WTC11 (cell line): ENCODE measurements at regions not wholly inside any gene's neighbourhood (a gene's known extent, or its start where the extent isn't known, plus 50 kb on each side); places are given as distances from the start of the nearest gene placed in this dataset.

Experiments
- ATAC-seq: fragments of 200-7000 bp; cut with Tn5 transposase; 2 replicates; pipeline ENCODE4 v1.10.0; 2021; ENCODE audit warnings: mild to moderate bottlenecking, moderate library complexity
- CTCF ChIA-PET: fragments of 300-600 bp; sonication (Branson Sonifier 250); formaldehyde crosslinking; loops from one replicate; lab custom pipeline; 2021; ENCODE audit warnings: antibody characterized with exemption; lab: Charles Lee
- POLR2A ChIA-PET: fragments of 350-600 bp; sonication (Branson Sonifier 250); formaldehyde crosslinking; loops from one replicate; lab custom pipeline; 2021; ENCODE audit warnings: antibody characterized with exemption; lab: Charles Lee
- DNase-seq: peaks from one replicate; pipeline ENCODE4 v3.0.0; 2021; ENCODE audit warnings: low spot score
- H3K27ac Mint-ChIP-seq: 2 replicates; pipeline ENCODE4 v1.8.0; 2021; ENCODE audit warnings: mixed read lengths
- H3K27me3 Mint-ChIP-seq: 2 replicates; pipeline ENCODE4 v1.8.0; 2021; ENCODE audit warnings: low read depth, mild to moderate bottlenecking, moderate library complexity, mixed read lengths
- H3K36me3 Mint-ChIP-seq: 2 replicates; pipeline ENCODE4 v1.8.0; 2021; ENCODE audit warnings: mixed read lengths
- H3K4me1 Mint-ChIP-seq: 2 replicates; pipeline ENCODE4 v1.8.0; 2022; ENCODE audit warnings: mixed read lengths
- H3K4me3 Mint-ChIP-seq: 2 replicates; pipeline ENCODE4 v1.8.0; 2021; ENCODE audit warnings: mild to moderate bottlenecking, moderate library complexity, mixed read lengths
- H3K9me3 Mint-ChIP-seq: 2 replicates; pipeline ENCODE4 v1.8.0; 2021; ENCODE audit warnings: mixed read lengths
- CREM ChIP-seq: sonication (generic); formaldehyde crosslinking; IDR thresholded peaks from 2 replicates; pipeline ENCODE4 v1.8.1; 2022; ENCODE audit warnings: mild to moderate bottlenecking, missing genetic modification reagents, moderate library complexity
- EMX1 ChIP-seq: fragments of 250-450 bp; sonication (Bioruptor Pico); IDR thresholded peaks from 2 replicates; pipeline ENCODE4 v1.8.0; 2021; ENCODE audit warnings: mild to moderate bottlenecking
- ERG ChIP-seq: fragments of 250-450 bp; sonication (Bioruptor Pico); IDR thresholded peaks from 2 replicates; pipeline ENCODE4 v1.8.0; 2021; ENCODE audit warnings: mild to moderate bottlenecking
- HMGA2 ChIP-seq: fragments of 250-450 bp; sonication (Bioruptor Pico); IDR thresholded peaks from 2 replicates; pipeline ENCODE4 v1.4.0; 2021; ENCODE audit warnings: mild to moderate bottlenecking, moderate library complexity
- IRF1 ChIP-seq: sonication (generic); formaldehyde crosslinking; IDR thresholded peaks from 2 replicates; pipeline ENCODE4 v1.8.0; 2023; ENCODE audit warnings: missing genetic modification reagents
- IRF2 ChIP-seq: sonication (generic); formaldehyde crosslinking; IDR thresholded peaks from 2 replicates; pipeline ENCODE4 v1.8.0; 2022; ENCODE audit warnings: low read depth, missing genetic modification reagents, borderline replicate concordance
- KAT7 ChIP-seq: sonication (generic); formaldehyde crosslinking; IDR thresholded peaks from 2 replicates; pipeline ENCODE4 v1.8.1; 2023; ENCODE audit warnings: missing genetic modification reagents, mild to moderate bottlenecking, borderline replicate concordance
- NFE2L1 ChIP-seq: sonication (generic); formaldehyde crosslinking; IDR thresholded peaks from 2 replicates; pipeline ENCODE4 v1.8.1; 2023; ENCODE audit warnings: missing genetic modification reagents
- NFYB ChIP-seq: sonication (generic); formaldehyde crosslinking; conservative IDR thresholded peaks from 2 replicates; pipeline ENCODE4 v1.8.0; 2022; ENCODE audit warnings: low read depth, missing genetic modification reagents
- NR3C1 ChIP-seq: sonication (generic); formaldehyde crosslinking; conservative IDR thresholded peaks from 2 replicates; pipeline ENCODE4 v1.8.1; 2023; ENCODE audit warnings: low read depth, mild to moderate bottlenecking, missing genetic modification reagents
- ZBTB43 ChIP-seq: sonication (generic); formaldehyde crosslinking; IDR thresholded peaks from 2 replicates; pipeline ENCODE4 v1.8.1; 2023; ENCODE audit warnings: mild to moderate bottlenecking, missing genetic modification reagents
- ZNF263 ChIP-seq: sonication (generic); formaldehyde crosslinking; IDR thresholded peaks from 2 replicates; pipeline ENCODE4 v1.8.1; 2022; ENCODE audit warnings: low read depth, mild to moderate bottlenecking, moderate library complexity, missing genetic modification reagents
- ZNF317 ChIP-seq: sonication (generic); formaldehyde crosslinking; IDR thresholded peaks from 2 replicates; pipeline ENCODE4 v1.8.1; 2023; ENCODE audit warnings: low read depth, mild to moderate bottlenecking, moderate library complexity, missing genetic modification reagents, borderline replicate concordance
- ZNF512 ChIP-seq: sonication (generic); formaldehyde crosslinking; IDR thresholded peaks from 2 replicates; pipeline ENCODE4 v1.8.1; 2022; ENCODE audit warnings: missing genetic modification reagents, borderline replicate concordance
- TF ChIP-seq, protein P1 (sequence below): fragments of 250-450 bp; sonication (Bioruptor Pico); IDR thresholded peaks from 2 replicates; pipeline ENCODE4 v1.9.0; 2021; ENCODE audit warnings: moderate library complexity, mild to moderate bottlenecking, inconsistent platforms, borderline replicate concordance
- TF ChIP-seq, protein P2 (sequence below): sonication (generic); formaldehyde crosslinking; IDR thresholded peaks from 2 replicates; pipeline ENCODE4 v1.8.1; 2022; ENCODE audit warnings: mild to moderate bottlenecking, missing genetic modification reagents, moderate library complexity, borderline replicate concordance
- TF ChIP-seq, protein P3 (sequence below): sonication (generic); formaldehyde crosslinking; IDR thresholded peaks from 2 replicates; pipeline ENCODE4 v1.8.1; 2022; ENCODE audit warnings: mild to moderate bottlenecking, moderate library complexity, missing genetic modification reagents
- TF ChIP-seq, protein P4 (sequence below): fragments of 250-450 bp; sonication (Bioruptor Pico); IDR thresholded peaks from 2 replicates; pipeline ENCODE4 v1.9.0; 2021; ENCODE audit warnings: mild to moderate bottlenecking, borderline replicate concordance

- DNase-seq (no peak), ATAC-seq (0 out of 2 replicates have a peak, but pooled peaks have one; percentile 22)
- no peaks in the 10 kb centered on the region for H3K9me3 Mint-ChIP-seq
- no peaks in the 10 kb centered on the region for H3K36me3 Mint-ChIP-seq
- H3K27me3 Mint-ChIP-seq = no peaks in the 10 kb centered on the region
- H3K4me1 Mint-ChIP-seq = peaks cover 15% of the 10 kb centered on the region
- CTCF ChIA-PET = no interaction called here
- no peak overlapping the region for H3K27ac Mint-ChIP-seq
- TF ChIP-seq HMGA2 (CRISPR knock-in tag) = no peak
- TF ChIP-seq NFE2L1 (CRISPR knock-in tag) = no peak
- no peak for TF ChIP-seq KAT7 (CRISPR knock-in tag)
- TF ChIP-seq IRF1 (CRISPR knock-in tag) = no peak
- TF ChIP-seq ZNF263 (CRISPR knock-in tag) = no peak
- TF ChIP-seq, protein P1, sequence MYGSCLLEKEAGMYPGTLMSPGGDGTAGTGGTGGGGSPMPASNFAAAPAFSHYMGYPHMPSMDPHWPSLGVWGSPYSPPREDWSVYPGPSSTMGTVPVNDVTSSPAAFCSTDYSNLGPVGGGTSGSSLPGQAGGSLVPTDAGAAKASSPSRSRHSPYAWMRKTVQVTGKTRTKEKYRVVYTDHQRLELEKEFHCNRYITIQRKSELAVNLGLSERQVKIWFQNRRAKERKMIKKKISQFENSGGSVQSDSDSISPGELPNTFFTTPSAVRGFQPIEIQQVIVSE (CRISPR knock-in tag) = no peak
- TF ChIP-seq ZBTB43 (CRISPR knock-in tag) = no peak
- no peak for TF ChIP-seq NFYB (CRISPR knock-in tag)
- POLR2A ChIA-PET = no interaction called here
- H3K4me3 Mint-ChIP-seq = no peak overlapping the region
Measured at GRCh38 chr18:68498185-68498584, 216.7 kb downstream of the TMX3 start.

DNA sequence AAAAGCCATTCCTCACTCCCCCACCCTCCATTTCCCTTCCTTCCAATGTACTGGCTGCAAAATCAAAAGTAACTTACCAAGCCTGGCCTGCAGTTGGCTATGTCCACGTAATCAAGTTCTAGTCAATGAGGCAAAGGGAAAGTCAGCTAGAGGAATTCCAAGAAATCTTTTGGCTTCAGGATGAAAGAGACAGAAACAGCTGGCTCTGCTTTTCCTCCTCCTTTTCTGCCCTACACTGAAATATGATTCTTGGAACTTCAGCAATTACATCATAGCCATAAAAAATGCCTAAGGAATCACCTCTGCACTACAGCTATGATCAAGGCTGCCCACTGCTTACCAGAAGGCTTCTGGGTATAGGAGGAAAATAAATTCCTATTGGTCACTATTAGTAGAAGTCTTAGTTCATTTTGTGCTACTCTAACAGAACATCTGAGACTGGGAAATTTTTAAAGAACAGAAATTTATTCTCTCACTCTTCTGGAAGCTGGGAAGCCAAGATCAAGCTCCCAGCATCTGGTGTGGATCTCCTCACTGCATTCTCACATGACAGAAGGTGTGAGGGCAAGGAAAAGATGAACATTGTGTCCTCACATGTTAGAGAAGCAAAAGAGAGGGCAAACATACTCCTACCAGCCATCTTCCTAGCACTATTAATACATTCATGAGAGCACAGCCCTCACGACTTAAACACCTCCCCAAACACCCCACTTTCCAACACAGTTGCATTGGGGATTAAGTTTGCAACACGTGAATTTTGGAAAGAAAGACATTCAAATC lies 219.9 kb downstream of the TMX3 start:
- Mint-ChIP-seq H3K27me3 (no peaks in the 10 kb centered on the region), H3K9me3 (no peaks in the 10 kb centered on the region), H3K4me3 (no peak overlapping the region), H3K4me1 (peaks cover 26% of the 10 kb centered on the region), H3K36me3 (no peaks in the 10 kb centered on the region), H3K27ac (no peak overlapping the region)
- no peak for DNase-seq
- ChIA-PET CTCF (no interaction called here), POLR2A (no interaction called here)
- ATAC-seq = peak; percentile 56
- TF ChIP-seq KAT7 (CRISPR knock-in tag) = no peak
- TF ChIP-seq, protein P2, sequence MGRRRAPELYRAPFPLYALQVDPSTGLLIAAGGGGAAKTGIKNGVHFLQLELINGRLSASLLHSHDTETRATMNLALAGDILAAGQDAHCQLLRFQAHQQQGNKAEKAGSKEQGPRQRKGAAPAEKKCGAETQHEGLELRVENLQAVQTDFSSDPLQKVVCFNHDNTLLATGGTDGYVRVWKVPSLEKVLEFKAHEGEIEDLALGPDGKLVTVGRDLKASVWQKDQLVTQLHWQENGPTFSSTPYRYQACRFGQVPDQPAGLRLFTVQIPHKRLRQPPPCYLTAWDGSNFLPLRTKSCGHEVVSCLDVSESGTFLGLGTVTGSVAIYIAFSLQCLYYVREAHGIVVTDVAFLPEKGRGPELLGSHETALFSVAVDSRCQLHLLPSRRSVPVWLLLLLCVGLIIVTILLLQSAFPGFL (CRISPR knock-in tag) = no peak
- no peak for TF ChIP-seq EMX1 (CRISPR knock-in tag)
- TF ChIP-seq IRF2 (CRISPR knock-in tag) = no peak
- TF ChIP-seq NR3C1 (CRISPR knock-in tag) = no peak
- TF ChIP-seq, protein P3, sequence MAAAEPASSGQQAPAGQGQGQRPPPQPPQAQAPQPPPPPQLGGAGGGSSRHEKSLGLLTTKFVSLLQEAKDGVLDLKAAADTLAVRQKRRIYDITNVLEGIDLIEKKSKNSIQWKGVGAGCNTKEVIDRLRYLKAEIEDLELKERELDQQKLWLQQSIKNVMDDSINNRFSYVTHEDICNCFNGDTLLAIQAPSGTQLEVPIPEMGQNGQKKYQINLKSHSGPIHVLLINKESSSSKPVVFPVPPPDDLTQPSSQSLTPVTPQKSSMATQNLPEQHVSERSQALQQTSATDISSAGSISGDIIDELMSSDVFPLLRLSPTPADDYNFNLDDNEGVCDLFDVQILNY = no peak
- TF ChIP-seq NFYB (CRISPR knock-in tag) = no peak
- TF ChIP-seq CREM (CRISPR knock-in tag) = no peak
- TF ChIP-seq, protein P4, sequence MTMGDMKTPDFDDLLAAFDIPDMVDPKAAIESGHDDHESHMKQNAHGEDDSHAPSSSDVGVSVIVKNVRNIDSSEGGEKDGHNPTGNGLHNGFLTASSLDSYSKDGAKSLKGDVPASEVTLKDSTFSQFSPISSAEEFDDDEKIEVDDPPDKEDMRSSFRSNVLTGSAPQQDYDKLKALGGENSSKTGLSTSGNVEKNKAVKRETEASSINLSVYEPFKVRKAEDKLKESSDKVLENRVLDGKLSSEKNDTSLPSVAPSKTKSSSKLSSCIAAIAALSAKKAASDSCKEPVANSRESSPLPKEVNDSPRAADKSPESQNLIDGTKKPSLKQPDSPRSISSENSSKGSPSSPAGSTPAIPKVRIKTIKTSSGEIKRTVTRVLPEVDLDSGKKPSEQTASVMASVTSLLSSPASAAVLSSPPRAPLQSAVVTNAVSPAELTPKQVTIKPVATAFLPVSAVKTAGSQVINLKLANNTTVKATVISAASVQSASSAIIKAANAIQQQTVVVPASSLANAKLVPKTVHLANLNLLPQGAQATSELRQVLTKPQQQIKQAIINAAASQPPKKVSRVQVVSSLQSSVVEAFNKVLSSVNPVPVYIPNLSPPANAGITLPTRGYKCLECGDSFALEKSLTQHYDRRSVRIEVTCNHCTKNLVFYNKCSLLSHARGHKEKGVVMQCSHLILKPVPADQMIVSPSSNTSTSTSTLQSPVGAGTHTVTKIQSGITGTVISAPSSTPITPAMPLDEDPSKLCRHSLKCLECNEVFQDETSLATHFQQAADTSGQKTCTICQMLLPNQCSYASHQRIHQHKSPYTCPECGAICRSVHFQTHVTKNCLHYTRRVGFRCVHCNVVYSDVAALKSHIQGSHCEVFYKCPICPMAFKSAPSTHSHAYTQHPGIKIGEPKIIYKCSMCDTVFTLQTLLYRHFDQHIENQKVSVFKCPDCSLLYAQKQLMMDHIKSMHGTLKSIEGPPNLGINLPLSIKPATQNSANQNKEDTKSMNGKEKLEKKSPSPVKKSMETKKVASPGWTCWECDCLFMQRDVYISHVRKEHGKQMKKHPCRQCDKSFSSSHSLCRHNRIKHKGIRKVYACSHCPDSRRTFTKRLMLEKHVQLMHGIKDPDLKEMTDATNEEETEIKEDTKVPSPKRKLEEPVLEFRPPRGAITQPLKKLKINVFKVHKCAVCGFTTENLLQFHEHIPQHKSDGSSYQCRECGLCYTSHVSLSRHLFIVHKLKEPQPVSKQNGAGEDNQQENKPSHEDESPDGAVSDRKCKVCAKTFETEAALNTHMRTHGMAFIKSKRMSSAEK = no peak
- no peak for TF ChIP-seq ERG (CRISPR knock-in tag)
- TF ChIP-seq ZNF512 (CRISPR knock-in tag) = no peak
- no peak for TF ChIP-seq ZNF317
